Stimulated activated CD8-positive, alpha-beta memory T cell treated with anti-CD3 and anti-CD28 coated beads, Interleukin-15, amount 100 ng/mL, for 24 hours (primary cell): ENCODE measurements at regions not wholly inside any gene's neighbourhood (a gene's known extent, or its start where the extent isn't known, plus 50 kb on each side); places are given as distances from the start of the nearest gene placed in this dataset.

Experiments
- DNase-seq: peaks from one replicate; pipeline ENCODE4 v3.0.0-alpha.2; 2020; ENCODE audit warnings: low read depth

GRCh38 chr2:121096611-121097010 is 188.4 kb downstream of the TFCP2L1 start:
- DNase-seq = no peak

- no peak for DNase-seq
Observed at GRCh38 chr2:121098556-121098955, 186.4 kb downstream of the TFCP2L1 start.

- DNase-seq = no peak
Observed at GRCh38 chr2:121099329-121100290, 185.4 kb downstream of the TFCP2L1 start.

GRCh38 chr2:121101093-121101715 is 183.8 kb downstream of the TFCP2L1 start:
- no peak for DNase-seq

GRCh38 chr2:121102941-121103340 is 182.1 kb downstream of the TFCP2L1 start:
- no peak for DNase-seq

- no peak for DNase-seq
Observed at GRCh38 chr2:121103960-121104359, 181.0 kb downstream of the TFCP2L1 start.

GRCh38 chr2:121104721-121105141 is 180.3 kb downstream of the TFCP2L1 start:
- no peak for DNase-seq

GRCh38 chr2:121110924-121111323 is 174.1 kb downstream of the TFCP2L1 start:
- no peak for DNase-seq

GRCh38 chr2:121118951-121119350 is 166.1 kb downstream of the TFCP2L1 start:
- no peak for DNase-seq

GRCh38 chr2:121120411-121120810 is 164.6 kb downstream of the TFCP2L1 start:
- no peak for DNase-seq

GRCh38 chr2:121120991-121121390 is 164.0 kb downstream of the TFCP2L1 start:
- DNase-seq = no peak

- no peak for DNase-seq
Observed at GRCh38 chr2:121121661-121122060, 163.3 kb downstream of the TFCP2L1 start.

- DNase-seq = no peak
Observed at GRCh38 chr2:121123268-121123667, 161.7 kb downstream of the TFCP2L1 start.

GRCh38 chr2:121124330-121124729 is 160.7 kb downstream of the TFCP2L1 start:
- DNase-seq = no peak

- no peak for DNase-seq
Observed at GRCh38 chr2:121125350-121125749, 159.7 kb downstream of the TFCP2L1 start.

- no peak for DNase-seq
Observed at GRCh38 chr2:121128741-121129659, 156.0 kb downstream of the TFCP2L1 start.

GRCh38 chr2:121129692-121130091 is 155.3 kb downstream of the TFCP2L1 start:
- DNase-seq = no peak

- no peak for DNase-seq
Observed at GRCh38 chr2:121130301-121130850, 154.6 kb downstream of the TFCP2L1 start.

GRCh38 chr2:121131375-121131774 is 153.6 kb downstream of the TFCP2L1 start:
- DNase-seq = no peak

- no peak for DNase-seq
Observed at GRCh38 chr2:121132054-121132761, 152.8 kb downstream of the TFCP2L1 start.

- DNase-seq = no peak
Observed at GRCh38 chr2:121132762-121133107, 152.3 kb downstream of the TFCP2L1 start.
